ENCODE measurements at regions not wholly inside any gene's neighbourhood (a gene's known extent, or its start where the extent isn't known, plus 50 kb on each side); places are given as distances from the start of the nearest gene placed in this dataset.

GRCh38 chr1:22315315-22316078, 136.2 kb upstream of the ZBTB40 start:
- no peak for DNase-seq (ENCODE audit: low read depth)

GRCh38 chr1:22317231-22317919, 134.3 kb upstream of the ZBTB40 start:
- no peak for DNase-seq (ENCODE audit: low read depth)

GRCh38 chr1:22317920-22318243, 133.8 kb upstream of the ZBTB40 start:
- DNase-seq (ENCODE audit: low read depth) = no peak

- no peak for DNase-seq (ENCODE audit: low read depth)
Measured at GRCh38 chr1:22318279-22318981, 133.2 kb upstream of the ZBTB40 start.

GRCh38 chr1:22319608-22320007, 132.0 kb upstream of the ZBTB40 start:
- no peak for DNase-seq (ENCODE audit: low read depth)

GRCh38 chr1:22320587-22321344, 130.9 kb upstream of the ZBTB40 start:
- no peak for DNase-seq (ENCODE audit: low read depth)

GRCh38 chr1:22321917-22322316, 129.7 kb upstream of the ZBTB40 start:
- no peak for DNase-seq (ENCODE audit: low read depth)

GRCh38 chr1:22323141-22323845, 128.4 kb upstream of the ZBTB40 start:
- no peak for DNase-seq (ENCODE audit: low read depth)

GRCh38 chr1:22323846-22324504, 127.7 kb upstream of the ZBTB40 start:
- no peak for DNase-seq (ENCODE audit: low read depth)

GRCh38 chr1:22325531-22326371, 125.9 kb upstream of the ZBTB40 start:
- DNase-seq (ENCODE audit: low read depth) = no peak

GRCh38 chr1:22326372-22326915, 125.2 kb upstream of the ZBTB40 start:
- no peak for DNase-seq (ENCODE audit: low read depth)

GRCh38 chr1:22326931-22327330, 124.7 kb upstream of the ZBTB40 start:
- DNase-seq (ENCODE audit: low read depth) = no peak

GRCh38 chr1:22327411-22327810, 124.2 kb upstream of the ZBTB40 start:
- no peak for DNase-seq (ENCODE audit: low read depth)

- no peak for DNase-seq (ENCODE audit: low read depth)
Measured at GRCh38 chr1:22328331-22329147, 123.1 kb upstream of the ZBTB40 start.

GRCh38 chr1:22329148-22329515, 122.5 kb upstream of the ZBTB40 start:
- DNase-seq (ENCODE audit: low read depth) = no peak

- no peak for DNase-seq (ENCODE audit: low read depth)
Measured at GRCh38 chr1:22330092-22330759, 121.4 kb upstream of the ZBTB40 start.

- no peak for DNase-seq (ENCODE audit: low read depth)
Measured at GRCh38 chr1:22330760-22331119, 120.9 kb upstream of the ZBTB40 start.

GRCh38 chr1:22331618-22332423, 119.8 kb upstream of the ZBTB40 start:
- no peak for DNase-seq (ENCODE audit: low read depth)
